Adrenal gland (tissue), 9 donors: ENCODE measurements at regions not wholly inside any gene's neighbourhood (a gene's known extent, or its start where the extent isn't known, plus 50 kb on each side); places are given as distances from the start of the nearest gene placed in this dataset.
"Not testable (repeated sequence)": the region's sequence is repeated elsewhere in the genome, so short reads cannot be mapped to it uniquely, and the experiment has no call there.

Source experiments
- DNase-seq, 7 donors: peaks; one replicate each; pipeline ENCODE4 v3.0.0-alpha.2; 2019 to 2020
- H3K27ac ChIP-seq, 5 donors: fragments of 200-600 bp; sonication (generic) in 4 of 5; 1 replicate in 3 of 5; 2 replicates in 2 of 5; pipeline versions ENCODE4 v1.5.1 to v1.8.0; 2016 to 2020; ENCODE audit warnings: mild to moderate bottlenecking in 1 of 5
- H3K27me3 ChIP-seq: fragments of 200-600 bp; 2 replicates; pipeline ENCODE4 v1.8.0; 2021
- H3K36me3 ChIP-seq, 2 donors: fragments of 200-600 bp; replicated peaks in 1 of 2; 1 replicate in 1 of 2; 2 replicates in 1 of 2; pipeline versions ENCODE4 v1.5.1 to v1.8.0; 2018 to 2022
- H3K4me1 ChIP-seq, 2 donors: fragments of 200-600 bp; replicated peaks in 1 of 2; 1 replicate in 1 of 2; 2 replicates in 1 of 2; pipeline versions ENCODE4 v1.5.1 to v1.8.0; 2018 to 2021
- H3K4me3 ChIP-seq, 4 donors: fragments of 200-600 bp; sonication (generic) in 3 of 4; one replicate each; pipeline ENCODE4 v1.5.1; 2016 to 2018
- H3K9me3 ChIP-seq, 3 donors: fragments of 200-600 bp; sonication (generic) in 1 of 3; replicated peaks in 1 of 3; 1 replicate in 2 of 3; 2 replicates in 1 of 3; pipeline versions ENCODE4 v1.5.1 to v1.8.0; 2016 to 2021
- POLR2A ChIP-seq, 2 donors: fragments of 450-650 bp; IDR thresholded peaks; one replicate each; pipeline ENCODE4 v1.6.1; 2017; ENCODE audit warnings: antibody characterized with exemption in 2 of 2, mild to moderate bottlenecking in 2 of 2, moderate library complexity in 1 of 2
- WGBS, 4 donors: extraction: QIAGEN DNeasy Blood & Tissue Kit in 2 of 4; methylation state at CpG; one replicate each; pipeline versions ENCODE4 v1.1.5 to v1.1.7; 2013 to 2017; 5-methylcytosine and 5-hydroxymethylcytosine counted together
- intact Hi-C, 2 donors: fragments of 100-400 bp; cut with DNase I; formaldehyde crosslinking; loops; one replicate each; pipeline versions ENCODE4 v1.14.1 to v1.15.0; 2022 to 2023
- TF ChIP-seq, protein P1 (sequence below), 6 experiments: fragments of 450-650 bp in 4 of 6; fragments of 200-600 bp in 2 of 6; sonication (generic) in 1 of 6; IDR thresholded peaks; 1 replicate in 5 of 6; 2 replicates in 1 of 6; pipeline versions ENCODE4 v1.5.1 to v1.8.0; 2016 to 2021; ENCODE audit warnings: antibody characterized with exemption in 6 of 6, mild to moderate bottlenecking in 2 of 6, moderate library complexity in 1 of 6
- donor health status: healthy with polysubstance abuse.
- donor health status: Bipolar disorder and iron deficiency.
- donor health status: DM: yes; HTN: yes; CAD: no.
- donor health status: DM: no; HTN: no; CAD: no.
- donor health status: DM: no; HTN: no; CAD: no.

- H3K27me3 ChIP-seq: no peaks in the 10 kb centered on the region
- WGBS, 4 donors: 50 to 63% (median 54%) methylated on average over 1 of the region's 1 CpG
- H3K36me3 ChIP-seq: no peaks in the 10 kb centered on the region
- peaks cover 3 to 4% of the 10 kb centered on the region in 2 donors for H3K4me1 ChIP-seq
- no peak overlapping the region for H3K27ac ChIP-seq
- H3K4me3 ChIP-seq: no peak overlapping the region
- DNase-seq: peak in 1 of 7 donors; percentile 2
- intact Hi-C loops: no loop called here
- no peaks in the 10 kb centered on the region for H3K9me3 ChIP-seq
- TF ChIP-seq, protein P1, sequence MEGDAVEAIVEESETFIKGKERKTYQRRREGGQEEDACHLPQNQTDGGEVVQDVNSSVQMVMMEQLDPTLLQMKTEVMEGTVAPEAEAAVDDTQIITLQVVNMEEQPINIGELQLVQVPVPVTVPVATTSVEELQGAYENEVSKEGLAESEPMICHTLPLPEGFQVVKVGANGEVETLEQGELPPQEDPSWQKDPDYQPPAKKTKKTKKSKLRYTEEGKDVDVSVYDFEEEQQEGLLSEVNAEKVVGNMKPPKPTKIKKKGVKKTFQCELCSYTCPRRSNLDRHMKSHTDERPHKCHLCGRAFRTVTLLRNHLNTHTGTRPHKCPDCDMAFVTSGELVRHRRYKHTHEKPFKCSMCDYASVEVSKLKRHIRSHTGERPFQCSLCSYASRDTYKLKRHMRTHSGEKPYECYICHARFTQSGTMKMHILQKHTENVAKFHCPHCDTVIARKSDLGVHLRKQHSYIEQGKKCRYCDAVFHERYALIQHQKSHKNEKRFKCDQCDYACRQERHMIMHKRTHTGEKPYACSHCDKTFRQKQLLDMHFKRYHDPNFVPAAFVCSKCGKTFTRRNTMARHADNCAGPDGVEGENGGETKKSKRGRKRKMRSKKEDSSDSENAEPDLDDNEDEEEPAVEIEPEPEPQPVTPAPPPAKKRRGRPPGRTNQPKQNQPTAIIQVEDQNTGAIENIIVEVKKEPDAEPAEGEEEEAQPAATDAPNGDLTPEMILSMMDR (IDR thresholded peaks at IDR 0.05): no peak
- TF ChIP-seq POLR2A (IDR thresholded peaks at IDR 0.05): no peak
Observed at GRCh38 chr10:35270100-35270499, 66.2 kb upstream of the CCNY start.

GRCh38 chr10:35271086-35271858, 65.0 kb upstream of the CCNY start:
- no peaks in the 10 kb centered on the region for H3K36me3 ChIP-seq
- no peak overlapping the region for H3K4me3 ChIP-seq
- H3K9me3 ChIP-seq: no peaks in the 10 kb centered on the region
- intact Hi-C loops: no loop called here
- peak in 1 of 7 donors; percentile 23 for DNase-seq
- peaks cover 3 to 4% of the 10 kb centered on the region in 2 donors for H3K4me1 ChIP-seq
- H3K27ac ChIP-seq: no peak overlapping the region
- no peak for TF ChIP-seq POLR2A (IDR thresholded peaks at IDR 0.05)
- TF ChIP-seq, protein P1 (IDR thresholded peaks at IDR 0.05): no peak
- H3K27me3 ChIP-seq: no peaks in the 10 kb centered on the region
- 73 to 89% (median 81%) methylated on average over 5 of the region's 5 CpGs for WGBS, 4 donors

- H3K27ac ChIP-seq, H3K36me3 ChIP-seq, H3K9me3 ChIP-seq, H3K4me1 ChIP-seq, intact Hi-C loops, H3K27me3 ChIP-seq, H3K4me3 ChIP-seq: not testable (repeated sequence)
- DNase-seq: peak in 1 of 7 donors; percentile 9
- 83 to 95% (median 91%) methylated on average over 4 of the region's 4 CpGs for WGBS, 4 donors
Observed at GRCh38 chr10:35271859-35272165, 64.5 kb upstream of the CCNY start.

GRCh38 chr10:35272401-35272800, 63.9 kb upstream of the CCNY start:
- intact Hi-C loops, H3K9me3 ChIP-seq, H3K36me3 ChIP-seq, H3K27me3 ChIP-seq, H3K4me1 ChIP-seq, DNase-seq, H3K27ac ChIP-seq, H3K4me3 ChIP-seq: not testable (repeated sequence)
- 78 to 92% (median 87%) methylated on average over 2 of the region's 2 CpGs for WGBS, 4 donors

DNA sequence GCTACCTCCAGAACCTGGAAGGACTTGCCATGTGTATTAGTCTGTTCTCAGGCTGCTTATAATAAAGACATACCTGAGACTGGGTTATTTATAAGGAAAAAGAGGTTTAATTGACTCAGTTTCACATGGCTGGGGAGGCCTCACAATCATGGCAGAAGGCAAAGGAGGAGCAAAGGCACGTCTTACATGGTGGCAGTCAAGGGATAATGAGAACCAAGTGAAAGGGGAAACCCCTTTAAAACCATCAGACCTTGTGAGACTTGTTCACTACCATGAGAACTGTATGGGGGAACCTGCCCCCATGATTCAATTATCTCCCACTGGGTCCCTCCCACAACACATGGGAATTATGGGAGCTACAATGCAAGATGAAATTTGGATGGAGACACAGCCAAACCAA, 62.3 kb upstream of the CCNY start:
- not testable (repeated sequence) for H3K4me1 ChIP-seq
- 75 to 86% (median 79%) methylated on average over 1 of the region's 1 CpG for WGBS, 4 donors

GRCh38 chr10:35274498-35275060, 61.7 kb upstream of the CCNY start:
- no peak for TF ChIP-seq POLR2A (IDR thresholded peaks at IDR 0.05)
- TF ChIP-seq, protein P1 (IDR thresholded peaks at IDR 0.05): no peak
- intact Hi-C loops: no loop called here

More for the DNA sequence above, 62.3 kb upstream of the CCNY start:
- H3K9me3 ChIP-seq, H3K27ac ChIP-seq, H3K27me3 ChIP-seq, H3K4me3 ChIP-seq, intact Hi-C loops, H3K36me3 ChIP-seq: not testable (repeated sequence)
- peak in 1 of 7 donors; percentile 4 for DNase-seq

More at GRCh38 chr10:35274498-35275060, 61.7 kb upstream of the CCNY start:
- Histone ChIP-seq H3K4me3 (no peak overlapping the region), H3K27me3 (no peaks in the 10 kb centered on the region), H3K36me3 (no peaks in the 10 kb centered on the region), H3K27ac (no peak overlapping the region), H3K9me3 (no peaks in the 10 kb centered on the region), H3K4me1 (peaks cover 0 to 3% of the 10 kb centered on the region in 2 donors)
- 90 to 92% (median 91%) methylated on average over 9 of the region's 9 CpGs for WGBS, 4 donors
- peak in 1 of 7 donors; percentile 11 for DNase-seq
